GM18505 (cell line): ENCODE measurements at regions not wholly inside any gene's neighbourhood (a gene's known extent, or its start where the extent isn't known, plus 50 kb on each side); places are given as distances from the start of the nearest gene placed in this dataset.
"Not testable (repeated sequence)": the region's sequence is repeated elsewhere in the genome, so short reads cannot be mapped to it uniquely, and the experiment has no call there.

ENCODE experiments used
- ATAC-seq: cut with Tn5 transposase; IDR thresholded peaks from one replicate; pipeline ENCODE4 v1.9.1; 2021; ENCODE audit not compliant: unreplicated experiment
- POLR2A ChIP-seq: IDR thresholded peaks from 4 replicates; pipeline ENCODE4 v1.6.1; 2011; ENCODE audit warnings: borderline replicate concordance; ENCODE audit not compliant: insufficient read depth, insufficient read length; ENCODE audit errors: extremely low read depth

GRCh38 chr4:83989835-83990234 lies 453.9 kb downstream of the GPAT3 start:
- ATAC-seq = no peak

GRCh38 chr4:83981156-83981555 lies 445.2 kb downstream of the GPAT3 start:
- no peak for ATAC-seq
- TF ChIP-seq POLR2A = no peak

More at GRCh38 chr4:83989835-83990234, 453.9 kb downstream of the GPAT3 start:
- no peak for TF ChIP-seq POLR2A

DNA sequence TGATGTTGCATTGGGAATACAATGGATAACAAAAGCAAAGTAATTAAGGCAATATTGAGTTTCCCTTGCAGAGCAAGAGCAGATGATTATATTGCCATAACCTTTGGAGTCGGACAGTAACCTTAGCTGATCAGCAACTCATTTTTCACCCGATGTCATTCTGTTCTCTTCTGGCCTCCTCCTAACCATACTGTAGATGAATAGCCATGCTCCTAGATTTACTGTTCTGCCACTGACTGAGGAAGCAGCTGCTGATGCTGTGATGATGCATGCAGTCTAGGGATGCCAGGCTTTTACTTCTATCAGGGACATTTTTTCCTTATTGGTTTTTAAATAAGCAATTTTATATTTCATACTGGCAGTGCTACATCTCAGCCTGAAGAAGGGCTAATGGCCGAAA lies 443.9 kb downstream of the GPAT3 start:
- no peak for TF ChIP-seq POLR2A

GRCh38 chr4:83974111-83974780 lies 438.3 kb downstream of the GPAT3 start:
- TF ChIP-seq POLR2A = no peak
- ATAC-seq = no peak

More for the DNA sequence above, 443.9 kb downstream of the GPAT3 start:
- no peak for ATAC-seq

GRCh38 chr4:83964996-83965541 lies 429.2 kb downstream of the GPAT3 start:
- no peak for ATAC-seq
- no peak for TF ChIP-seq POLR2A

- TF ChIP-seq POLR2A = no peak
- ATAC-seq = no peak
Measured at GRCh38 chr4:83962492-83962891, 426.6 kb downstream of the GPAT3 start.

GRCh38 chr4:83961575-83961974 lies 425.7 kb downstream of the GPAT3 start:
- ATAC-seq = no peak
- TF ChIP-seq POLR2A = no peak

DNA sequence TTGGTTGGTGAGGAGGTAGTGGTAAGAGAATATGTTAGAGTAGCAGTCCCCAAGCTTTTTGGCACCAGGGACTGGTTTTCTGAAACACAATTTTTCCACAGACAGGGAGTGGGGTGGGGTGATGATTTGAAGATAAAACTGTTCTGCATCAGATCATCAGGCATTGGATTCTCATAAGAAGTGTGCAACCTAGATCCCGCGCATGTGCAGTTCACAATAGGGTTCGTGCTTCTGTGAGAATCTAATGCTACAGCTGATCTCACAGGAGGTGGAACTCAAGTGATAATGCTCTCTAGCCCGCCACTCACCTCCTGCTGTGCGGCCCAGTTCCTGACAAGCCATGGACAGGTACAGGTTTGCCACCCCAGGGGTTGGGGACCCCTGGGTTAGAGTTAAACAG lies 423.3 kb downstream of the GPAT3 start:
- TF ChIP-seq POLR2A = no peak
- ATAC-seq = no peak

DNA sequence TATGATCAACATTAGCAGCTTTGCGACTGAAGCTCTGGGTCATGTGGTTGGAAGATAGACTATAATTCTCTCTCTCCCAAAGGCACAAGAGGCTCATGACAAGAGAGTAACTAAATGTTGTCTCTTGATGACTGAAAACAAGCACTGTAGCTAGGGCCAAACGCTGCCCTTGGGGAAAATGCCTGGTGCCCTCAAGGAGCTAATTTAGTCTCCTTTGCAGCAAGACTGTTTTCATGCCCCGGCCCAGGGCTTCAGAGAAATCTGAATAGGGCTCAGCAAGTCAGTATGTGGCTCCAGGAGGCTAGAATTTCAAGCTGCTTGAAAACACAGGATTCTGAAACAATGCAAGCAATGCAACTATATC lies 411.9 kb downstream of the GPAT3 start:
- TF ChIP-seq POLR2A = no peak
- ATAC-seq = no peak

DNA sequence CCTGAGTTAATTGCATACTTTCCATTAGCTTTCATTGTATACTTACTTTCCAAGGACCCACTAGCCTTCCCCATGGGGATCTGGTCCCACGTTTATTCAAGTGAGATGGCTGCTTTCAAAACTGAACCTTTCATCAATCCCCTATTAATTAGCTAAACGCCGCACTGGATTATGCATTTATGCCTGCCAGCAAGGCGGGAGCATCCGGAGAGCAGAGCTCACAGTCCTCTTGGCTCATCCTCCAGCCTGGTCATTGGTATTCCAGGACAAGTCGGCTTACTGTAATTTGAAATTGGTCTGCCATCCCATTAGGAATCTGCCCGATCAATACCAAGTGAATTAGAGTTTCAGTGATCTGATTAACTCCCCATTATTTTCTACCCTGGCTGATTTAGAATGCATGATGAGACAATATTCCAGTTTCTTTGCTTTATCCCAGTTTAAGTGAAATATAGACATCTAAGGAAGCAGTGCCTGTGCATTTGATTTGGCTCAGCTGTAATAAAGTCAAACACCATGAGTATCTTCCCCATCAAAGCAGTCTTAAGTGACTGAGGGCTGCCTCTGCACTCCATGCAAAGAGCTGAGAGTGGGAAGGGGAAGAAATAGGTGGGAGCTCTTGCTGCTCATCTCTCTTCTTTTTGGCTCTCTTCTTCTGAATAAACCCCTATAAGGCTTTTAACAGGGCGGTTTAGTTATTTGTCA lies 411.4 kb downstream of the GPAT3 start:
- TF ChIP-seq POLR2A = no peak
- ATAC-seq = no peak

- ATAC-seq = not testable (repeated sequence)
Measured at GRCh38 chr4:83943691-83944090, 407.8 kb downstream of the GPAT3 start.

- TF ChIP-seq POLR2A = no peak
- ATAC-seq = no peak
Measured at GRCh38 chr4:83932750-83933391, 397.0 kb downstream of the GPAT3 start.

- no peak for ATAC-seq
- TF ChIP-seq POLR2A = no peak
Measured at GRCh38 chr4:83931659-83932438, 395.9 kb downstream of the GPAT3 start.
